ENCODE measurements at regions not wholly inside any gene's neighbourhood (a gene's known extent, or its start where the extent isn't known, plus 50 kb on each side); places are given as distances from the start of the nearest gene placed in this dataset.

- TF ChIP-seq CEBPB (IDR thresholded peaks at IDR 0.05) (no peak), YY1 (IDR thresholded peaks at IDR 0.05; ENCODE audit: low read depth) (no peak), MAX (IDR thresholded peaks at IDR 0.05) (no peak), TEAD4 (IDR thresholded peaks at IDR 0.05) (no peak), EP300 (IDR thresholded peaks at IDR 0.05; ENCODE audit: borderline replicate concordance) (no peak), RAD21 (IDR thresholded peaks at IDR 0.05; ENCODE audit: low read depth) (no peak), ZBTB7A (IDR thresholded peaks at IDR 0.05; ENCODE audit: low read depth) (no peak), EGR1 (IDR thresholded peaks at IDR 0.05) (no peak), NFIC (IDR thresholded peaks at IDR 0.05) (no peak), USF1 (IDR thresholded peaks at IDR 0.05) (no peak), REST (IDR thresholded peaks at IDR 0.05; ENCODE audit: low read depth) (no peak), CREB1 (IDR thresholded peaks at IDR 0.05; ENCODE audit: low read depth) (no peak), FOXM1 (IDR thresholded peaks at IDR 0.05; ENCODE audit: borderline replicate concordance, low read depth) (no peak), TAF1 (IDR thresholded peaks at IDR 0.05; ENCODE audit: low read depth) (no peak), TCF12 (IDR thresholded peaks at IDR 0.05; ENCODE audit: low read depth) (no peak)
These were observed 321.5 kb upstream of the POU3F4 start for GRCh38 chrX:83186632-83187031.
